ENCODE measurements at regions not wholly inside any gene's neighbourhood (a gene's known extent, or its start where the extent isn't known, plus 50 kb on each side); places are given as distances from the start of the nearest gene placed in this dataset.
"Not testable (repeated sequence)": the region's sequence is repeated elsewhere in the genome, so short reads cannot be mapped to it uniquely, and the experiment has no call there.

DNA sequence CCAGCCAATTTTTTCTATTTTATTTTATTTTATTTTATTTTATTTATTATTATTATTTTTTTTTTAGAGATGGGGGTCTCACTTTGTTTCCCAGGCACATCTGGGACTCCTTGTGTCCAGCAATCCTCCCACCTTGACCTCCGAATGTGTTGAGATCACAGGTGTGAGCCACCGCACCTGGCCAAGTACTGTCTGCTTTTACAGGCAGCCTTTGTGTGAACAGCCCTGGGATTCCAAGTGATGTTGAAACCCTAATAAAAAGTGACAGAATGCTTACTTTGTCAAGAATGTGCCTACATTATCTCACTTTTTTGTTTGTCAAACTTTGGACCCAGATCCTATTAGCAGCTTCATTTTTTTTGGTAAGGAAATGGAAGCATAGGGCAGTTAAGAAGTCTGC is 220.1 kb upstream of the EDNRB start:
- DNase-seq: no peak

DNA sequence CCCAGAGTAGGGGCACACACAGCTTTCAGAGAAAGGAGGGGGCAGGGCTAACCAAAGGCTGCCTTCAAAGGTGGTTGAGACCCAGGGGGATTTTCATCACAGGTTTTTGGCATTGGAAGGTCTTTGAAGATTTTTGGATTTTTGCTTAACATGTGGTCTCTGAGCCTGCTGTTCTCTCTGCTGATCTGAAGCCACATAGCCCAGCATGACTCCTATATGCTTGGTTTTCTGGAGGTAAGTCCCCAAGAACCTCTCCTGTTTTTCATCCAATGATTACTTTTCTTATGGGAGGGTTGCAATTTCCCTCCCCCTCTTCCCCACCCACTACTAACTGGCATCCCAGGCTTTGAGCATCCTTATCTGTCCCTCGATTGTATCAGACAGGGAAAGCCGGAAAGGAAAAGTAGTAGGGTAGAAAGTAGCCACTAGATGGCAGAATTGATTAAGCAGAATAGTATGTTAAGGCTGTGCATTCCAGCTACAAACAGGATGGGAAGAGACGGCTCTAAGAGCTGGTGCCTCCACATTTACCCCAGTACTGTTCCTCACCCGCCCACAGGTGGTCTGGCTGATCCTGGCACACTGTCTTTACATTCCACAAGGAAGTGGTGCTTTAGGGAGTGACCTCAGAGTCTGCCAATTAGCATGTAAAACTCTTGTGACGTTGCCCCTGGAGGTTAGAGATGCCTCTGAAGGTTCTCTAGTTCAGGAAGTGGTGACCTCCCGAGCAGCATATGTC is 218.9 kb upstream of the EDNRB start:
- peak; percentile 81 for DNase-seq

DNA sequence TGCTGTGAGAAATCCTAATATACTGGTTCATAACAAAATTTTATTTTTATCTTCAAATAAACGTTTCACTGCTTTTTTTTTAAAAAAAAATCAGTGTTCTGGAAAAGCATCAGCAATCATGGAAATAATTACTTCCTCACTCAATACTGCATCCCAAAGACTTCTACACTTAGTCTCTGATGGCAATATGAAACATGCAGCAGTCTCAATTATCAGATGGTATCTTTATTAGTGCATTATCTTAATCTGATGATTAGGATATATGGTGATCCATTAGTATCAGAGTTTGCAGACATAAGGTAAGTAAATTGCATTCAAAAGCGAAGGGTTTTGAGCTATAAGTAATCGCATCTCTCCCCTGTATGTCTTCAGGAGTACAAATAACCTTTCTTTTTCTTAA is 218.3 kb upstream of the EDNRB start:
- no peak for DNase-seq

DNA sequence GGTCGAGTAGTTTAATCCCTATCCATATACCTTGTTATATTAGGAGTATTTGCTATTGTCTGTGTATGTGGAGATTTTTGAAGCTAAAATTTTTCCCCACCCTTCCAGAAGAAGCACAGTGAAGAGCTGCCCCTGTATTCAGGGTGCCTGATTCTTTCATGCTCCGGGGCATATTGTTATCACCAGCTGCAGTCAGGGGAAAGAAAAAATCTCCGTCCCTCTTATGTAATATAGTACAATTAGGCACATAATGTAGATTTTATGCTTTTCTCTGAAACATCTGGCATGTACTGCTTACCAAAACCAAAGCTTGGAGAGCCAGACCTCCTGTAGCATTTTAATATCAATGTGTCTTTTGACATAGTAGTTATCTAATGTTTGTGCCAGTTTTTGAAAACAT is 214.9 kb upstream of the EDNRB start:
- peak; percentile 67 for DNase-seq

DNA sequence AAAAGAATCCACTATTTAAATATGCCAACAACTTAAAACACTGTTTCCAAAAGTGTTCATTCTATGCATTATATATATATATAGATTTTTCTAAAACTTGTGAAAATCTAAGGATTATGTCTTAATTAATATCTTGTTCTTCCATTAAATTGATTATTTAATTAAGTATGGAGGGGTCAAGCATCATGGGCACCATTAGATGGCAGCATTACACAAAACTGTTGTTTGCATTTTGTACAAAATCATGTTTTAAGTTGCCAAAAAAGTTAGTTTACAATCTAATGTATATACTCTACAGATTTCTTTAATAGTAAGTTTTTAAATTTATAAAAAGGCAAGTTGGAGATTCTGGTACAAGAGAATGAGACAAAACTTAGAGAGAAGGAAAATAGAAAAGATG is 213.2 kb upstream of the EDNRB start:
- DNase-seq: no peak

DNA sequence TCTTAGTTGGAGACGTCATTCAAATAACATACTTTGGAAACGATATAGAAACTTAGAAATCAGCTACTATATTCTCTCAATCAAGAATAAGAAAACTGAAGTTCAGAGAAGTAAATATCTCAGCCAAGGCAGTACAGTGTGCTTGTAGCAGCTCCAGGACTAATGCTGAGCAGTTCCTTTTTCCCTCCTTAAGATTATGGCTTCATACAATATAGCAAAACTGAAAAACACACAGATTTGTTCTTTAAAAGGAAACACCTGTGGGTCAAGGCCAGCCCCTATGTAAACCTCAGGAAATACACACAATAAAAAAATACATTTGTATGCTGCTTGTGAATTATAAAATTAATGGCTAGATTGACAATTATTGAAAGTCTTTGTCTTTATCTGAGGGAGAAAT is 212.7 kb upstream of the EDNRB start:
- DNase-seq: no peak

DNA sequence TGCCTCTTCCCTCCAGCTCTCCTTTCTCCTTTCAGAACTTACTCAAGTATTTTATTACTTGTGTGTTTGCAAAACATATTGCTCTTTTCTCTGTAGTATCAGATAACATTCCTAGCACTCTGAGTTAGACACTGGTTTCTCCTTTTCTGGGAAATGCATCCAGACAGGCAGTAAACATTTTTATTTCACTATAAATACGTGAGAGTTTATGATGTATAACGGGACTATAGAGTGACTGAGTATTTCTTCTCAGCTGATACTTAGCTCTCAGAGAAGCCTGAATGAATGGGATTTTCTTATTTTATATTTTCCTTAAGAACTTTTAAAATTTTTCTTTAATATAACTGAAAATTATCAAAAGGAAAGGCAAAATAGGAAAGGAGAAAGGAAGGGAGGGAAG is 211.2 kb upstream of the EDNRB start:
- DNase-seq: no peak

DNA sequence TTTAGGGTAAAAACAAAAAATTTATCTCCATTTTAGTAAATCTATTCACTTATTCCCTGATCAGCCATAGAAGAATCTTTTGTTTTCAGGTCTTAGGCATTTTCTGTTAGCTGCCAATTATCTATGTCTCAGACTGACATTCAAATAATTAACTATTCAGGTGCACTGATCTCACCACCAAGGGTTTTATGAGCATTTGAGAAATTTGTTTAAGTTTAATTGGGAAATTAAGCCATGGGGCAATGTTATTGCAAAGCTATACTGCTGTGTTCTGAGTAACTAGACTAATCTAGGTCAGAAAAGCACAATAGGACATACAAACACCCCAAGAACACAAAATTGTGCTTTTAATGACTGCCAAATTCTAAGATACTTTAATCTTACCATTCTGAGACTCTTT is 210.7 kb upstream of the EDNRB start:
- DNase-seq: no peak

DNA sequence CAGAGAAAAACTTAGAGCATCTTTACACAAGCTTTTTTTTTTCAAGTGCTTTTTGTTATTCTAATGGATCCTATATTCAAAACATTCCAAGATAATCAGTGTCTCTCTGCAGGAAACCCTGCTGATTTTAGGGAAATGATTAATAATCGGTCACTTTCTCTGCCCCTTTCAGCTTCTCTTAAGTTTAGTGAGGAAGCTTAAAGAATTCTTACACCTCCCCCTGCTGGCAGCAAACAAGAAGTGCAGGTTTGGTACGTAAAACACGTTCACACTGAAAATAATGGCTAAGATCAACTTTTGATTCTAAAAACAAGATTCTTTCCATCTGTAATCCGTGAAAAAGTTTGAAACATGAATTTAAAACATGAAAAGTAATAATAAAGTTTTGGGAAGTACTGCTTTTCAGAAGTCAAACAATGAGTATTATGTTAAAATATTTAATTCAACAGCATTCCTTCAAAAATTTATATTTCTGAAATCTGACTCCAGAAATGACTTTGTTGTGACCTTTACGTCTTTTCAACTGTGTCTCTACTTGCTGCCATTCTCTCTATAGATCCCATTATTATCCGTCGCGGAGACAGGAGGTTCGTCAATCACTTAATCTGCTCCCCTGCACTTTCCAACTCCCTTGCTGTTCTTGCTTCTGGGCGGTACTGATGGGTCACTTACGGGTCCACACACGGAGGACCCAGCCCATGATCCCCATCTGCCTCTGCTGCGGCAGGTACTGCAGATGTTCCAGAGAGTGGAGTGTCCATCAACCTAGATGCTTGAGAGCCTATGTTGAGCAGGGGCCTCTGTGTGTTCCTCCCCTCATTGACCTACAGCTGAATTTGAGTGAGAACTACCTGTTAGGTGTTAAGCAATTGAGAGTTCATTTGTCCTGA is 203.1 kb upstream of the EDNRB start:
- peak; percentile 88 for DNase-seq

DNA sequence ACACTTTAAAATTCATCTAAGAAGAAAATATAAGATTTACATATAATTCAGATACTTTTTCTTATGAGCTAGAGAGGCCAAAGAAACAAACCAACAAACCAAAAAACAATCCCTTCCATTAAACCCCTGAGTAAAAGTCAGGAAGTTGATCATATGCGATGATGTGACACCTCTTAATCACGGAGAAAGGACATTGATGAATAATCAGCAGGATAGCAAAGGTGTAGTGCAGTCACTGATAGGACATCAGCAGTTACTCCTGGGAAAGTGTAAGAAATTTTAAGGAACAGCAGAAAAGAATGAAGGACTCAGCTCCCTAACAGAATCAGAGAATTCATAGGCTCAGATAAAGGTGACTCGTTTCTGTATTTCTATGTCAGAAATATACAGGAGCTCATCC is 202.4 kb upstream of the EDNRB start:
- no peak for DNase-seq

DNA sequence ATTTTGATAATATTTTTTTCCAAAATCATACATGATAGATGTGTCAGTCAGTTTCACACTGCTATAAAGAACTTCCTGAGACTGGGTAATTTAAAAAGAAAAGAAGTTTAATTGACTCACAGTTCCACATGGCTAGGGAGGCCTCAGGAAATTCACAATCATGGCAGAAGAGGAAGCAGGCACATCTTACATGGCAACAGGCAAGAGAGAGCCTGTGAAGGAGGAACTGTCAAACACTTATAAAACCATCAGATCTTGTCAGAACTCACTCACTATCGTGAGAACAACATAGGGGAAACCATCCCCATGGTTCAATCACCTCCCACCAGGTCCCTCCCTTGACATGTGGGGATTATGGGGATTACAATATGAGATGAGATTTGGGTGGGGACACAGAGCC is 201.5 kb upstream of the EDNRB start:
- not testable (repeated sequence) for DNase-seq

DNA sequence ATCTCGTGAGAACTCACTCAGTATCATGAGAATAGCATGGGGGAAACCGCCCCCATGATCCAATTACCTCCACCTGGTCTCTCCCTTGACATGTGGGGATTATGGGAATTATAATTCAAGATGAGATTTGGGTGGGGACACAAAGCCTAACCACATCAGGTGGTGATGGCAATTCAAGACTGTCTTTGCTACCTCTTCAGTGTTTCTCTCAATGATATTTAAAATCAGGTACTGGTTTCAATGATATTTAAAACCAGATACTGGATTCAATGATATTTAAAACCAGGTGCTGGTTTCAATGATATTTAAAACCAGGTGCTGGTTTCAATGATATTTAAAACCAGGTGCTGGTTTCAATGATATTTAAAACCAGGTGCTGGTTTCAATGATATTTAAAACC is 198.4 kb upstream of the EDNRB start:
- DNase-seq: not testable (repeated sequence)

DNA sequence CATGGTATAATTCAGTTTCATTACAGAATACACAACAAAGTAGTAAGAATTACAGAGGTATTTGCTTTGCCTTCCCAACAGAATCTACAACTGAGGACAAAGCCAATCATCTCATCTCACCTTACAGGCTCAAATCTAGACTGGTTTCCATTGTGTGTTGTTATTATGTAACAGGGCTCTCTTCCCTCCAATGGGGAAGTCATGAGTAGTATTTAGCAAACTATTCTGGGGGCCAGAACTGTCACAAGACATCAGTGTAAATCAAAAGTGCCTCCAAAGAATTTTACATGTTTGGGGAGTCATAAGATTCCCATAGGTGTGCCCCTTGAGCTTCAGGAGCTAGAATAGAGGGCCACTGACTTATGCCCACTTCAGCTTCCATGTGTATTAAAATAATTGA is 187.0 kb upstream of the EDNRB start:
- no peak for DNase-seq

DNA sequence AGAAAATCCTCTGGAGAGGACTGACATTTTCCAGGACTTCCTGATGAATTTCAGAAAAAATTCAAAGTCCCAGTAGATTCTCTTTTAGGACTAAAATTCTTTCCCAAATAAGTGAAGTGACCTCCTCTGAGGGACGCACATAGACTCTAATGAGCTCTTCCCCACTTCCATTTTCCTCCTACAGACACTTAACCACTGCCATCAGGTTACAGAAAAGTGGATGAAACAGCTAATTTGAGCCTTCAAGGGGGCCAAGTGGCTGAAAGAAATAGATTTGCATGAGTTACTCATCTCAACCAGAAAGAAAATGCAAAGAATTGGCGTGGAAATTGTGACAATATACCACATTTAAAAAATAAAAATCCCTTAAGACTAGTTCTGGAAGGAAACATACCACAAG is 185.3 kb upstream of the EDNRB start:
- no peak for DNase-seq

DNA sequence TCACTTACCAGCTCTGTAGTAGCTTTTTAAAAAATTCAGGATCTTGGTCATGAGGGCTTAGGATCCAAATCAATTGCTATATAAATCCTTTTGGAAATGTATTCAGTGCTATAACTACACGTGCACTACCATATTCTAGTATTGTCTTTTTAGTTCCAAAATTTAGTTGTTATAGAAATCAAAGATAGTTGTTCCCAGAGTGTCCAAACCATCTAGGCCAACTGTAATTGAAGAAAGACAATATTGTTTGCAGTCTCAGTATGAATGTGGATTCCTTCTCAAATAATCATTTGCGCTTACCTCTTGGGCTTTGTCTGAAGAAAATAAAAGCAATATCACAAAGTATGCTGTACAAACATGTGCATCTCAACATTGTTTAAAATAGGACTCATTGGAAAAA is 184.1 kb upstream of the EDNRB start:
- no peak for DNase-seq

DNA sequence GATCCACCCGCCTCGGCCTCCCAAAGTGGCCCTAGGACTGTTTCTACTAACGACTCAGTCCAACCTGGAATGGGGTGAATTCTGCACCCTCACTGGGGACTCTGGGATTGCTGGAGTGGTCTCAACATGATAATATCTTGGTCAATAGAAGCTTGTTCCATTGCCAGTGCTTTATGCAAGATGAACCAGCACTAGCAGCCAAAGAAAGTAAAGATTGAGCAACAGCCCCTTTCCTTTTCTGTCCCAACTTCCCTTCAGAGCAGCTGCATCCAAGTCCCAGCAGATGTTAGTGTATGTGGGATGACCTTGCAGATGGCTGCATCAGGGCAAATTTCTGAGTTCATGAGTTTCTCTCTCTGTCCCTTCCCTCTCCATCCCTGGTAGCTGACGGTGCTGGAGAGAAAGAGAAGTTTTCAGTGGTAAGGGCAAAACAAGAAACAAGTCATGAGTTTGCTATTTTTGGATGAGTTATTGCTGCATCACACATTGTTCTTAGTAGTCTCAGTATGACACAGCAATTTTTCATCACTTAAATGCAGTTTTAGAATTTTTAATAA is 183.6 kb upstream of the EDNRB start:
- peak; percentile 27 for DNase-seq

DNA sequence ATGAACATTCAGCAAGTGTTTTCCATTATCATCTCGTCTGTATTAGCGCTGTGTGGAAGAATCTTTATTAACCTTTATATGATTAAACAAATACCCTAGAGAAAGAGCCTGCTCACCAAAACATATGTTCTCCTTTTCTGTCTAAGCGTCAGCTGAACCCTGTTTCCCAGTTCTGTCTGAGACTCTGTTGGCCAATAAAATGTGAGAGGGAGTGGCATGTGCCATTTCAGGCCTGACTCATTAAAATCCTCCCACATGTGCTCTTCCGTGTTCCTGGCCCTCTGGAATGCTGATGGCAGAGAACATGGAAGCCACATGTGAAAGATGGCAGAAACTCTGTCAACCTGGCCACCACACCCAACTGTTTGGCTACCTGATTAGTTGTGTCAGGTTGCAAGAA is 181.9 kb upstream of the EDNRB start:
- DNase-seq: no peak

DNA sequence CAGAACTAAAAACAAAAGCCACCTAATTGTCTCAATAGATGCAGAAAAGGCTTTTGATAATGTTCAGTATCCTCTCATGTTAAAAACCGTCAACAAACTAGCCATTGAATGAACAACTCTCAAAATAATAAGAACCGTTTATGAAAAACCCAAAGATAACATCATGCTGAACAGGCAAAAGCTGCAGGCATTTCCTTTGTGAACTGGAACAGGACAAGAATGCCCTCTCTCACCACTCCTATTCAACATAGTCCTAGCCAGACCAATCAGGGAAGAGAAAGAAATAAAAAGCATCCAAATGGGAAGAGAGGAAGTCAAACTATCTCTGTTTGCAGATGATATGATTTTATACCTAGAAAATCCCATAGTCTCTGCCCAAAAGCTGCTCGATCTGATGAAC is 179.6 kb upstream of the EDNRB start:
- no peak for DNase-seq

DNA sequence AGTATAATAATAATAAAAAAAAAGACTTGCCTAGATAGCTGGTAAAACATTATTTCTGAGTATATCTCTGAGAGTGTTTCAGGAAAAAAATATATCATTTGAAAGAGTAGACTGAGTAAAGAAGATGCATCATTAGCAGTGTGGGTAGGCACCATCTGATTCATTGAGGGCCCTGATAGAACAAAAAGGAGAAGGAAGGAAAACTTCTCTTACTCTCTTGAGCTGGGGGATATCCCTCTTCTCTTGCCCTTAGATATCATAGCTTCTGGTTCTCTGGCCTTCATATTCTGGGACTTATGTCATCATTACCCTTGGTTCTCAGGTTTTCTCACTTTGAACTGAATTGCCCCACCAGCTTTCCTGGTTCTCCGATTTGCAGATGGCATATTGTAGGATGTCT is 177.6 kb upstream of the EDNRB start:
- DNase-seq: no peak

DNA sequence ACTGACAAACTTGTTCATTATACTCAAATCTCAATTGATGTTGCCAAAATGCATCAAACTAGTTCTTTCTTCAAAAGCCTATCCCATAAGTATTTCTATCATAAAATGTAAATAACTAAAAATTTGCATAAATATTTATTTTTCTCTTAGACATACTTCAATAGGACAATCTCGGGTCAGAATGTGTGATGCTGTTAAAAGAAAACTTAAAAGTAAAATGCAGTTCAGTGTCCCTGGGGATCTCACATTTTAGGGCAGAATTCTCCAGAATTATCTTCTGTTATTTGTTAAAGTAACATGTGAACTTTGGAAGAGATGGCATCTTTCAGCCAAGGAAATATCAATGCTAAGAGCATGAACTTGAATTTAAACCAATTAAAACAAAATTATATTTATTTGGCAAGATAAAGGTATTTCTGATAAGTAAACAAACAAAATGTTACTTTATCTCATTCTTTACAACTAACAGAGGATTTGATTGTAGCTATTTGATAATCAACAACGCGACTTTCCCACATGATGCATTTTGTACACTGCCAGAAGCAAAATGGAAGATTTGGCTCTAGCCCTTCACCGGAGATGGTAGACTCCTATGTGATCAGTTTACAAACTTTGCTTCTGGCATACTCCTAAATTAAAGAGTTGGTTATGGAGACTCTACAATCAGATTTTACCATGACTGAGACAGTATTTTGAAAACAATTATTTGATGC is 169.5 kb upstream of the EDNRB start:
- no peak for DNase-seq

DNA sequence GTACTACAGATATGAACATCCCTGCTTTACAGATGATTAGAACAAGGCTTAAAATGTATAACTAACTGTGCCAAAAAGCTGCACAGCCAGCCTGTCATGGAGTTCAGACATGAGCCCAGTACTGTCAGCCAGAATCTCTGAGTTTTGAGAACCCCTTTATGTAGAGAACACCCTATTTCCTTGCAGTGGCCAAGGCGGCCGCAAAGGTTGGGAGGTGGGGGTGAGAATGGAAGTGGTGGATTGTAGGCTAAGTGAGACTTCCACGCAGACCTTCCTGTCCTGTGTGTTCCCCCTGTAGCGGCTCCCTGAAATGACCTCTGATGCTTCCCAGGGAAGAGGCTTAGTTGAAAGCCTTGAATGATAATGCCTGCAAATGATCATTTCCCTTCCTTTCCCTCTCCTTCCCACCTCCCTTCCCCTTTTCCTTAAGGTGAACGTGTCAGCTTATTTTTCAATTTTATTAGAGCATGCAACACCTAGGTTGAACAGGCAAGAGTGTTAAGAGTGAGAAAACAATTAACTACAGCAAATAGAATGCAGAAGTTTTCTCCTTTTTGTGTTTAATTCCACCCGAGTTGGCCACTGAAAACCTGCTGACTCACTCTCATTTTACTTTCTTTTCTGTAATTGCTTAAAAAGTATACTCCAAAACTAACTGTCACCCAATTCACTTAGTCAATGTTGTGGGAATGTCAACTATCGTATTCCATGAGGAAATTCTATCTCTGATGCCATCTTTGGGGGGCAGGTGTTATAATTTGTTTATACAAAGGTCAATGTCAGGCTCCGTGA is 167.0 kb upstream of the EDNRB start:
- no peak for DNase-seq

DNA sequence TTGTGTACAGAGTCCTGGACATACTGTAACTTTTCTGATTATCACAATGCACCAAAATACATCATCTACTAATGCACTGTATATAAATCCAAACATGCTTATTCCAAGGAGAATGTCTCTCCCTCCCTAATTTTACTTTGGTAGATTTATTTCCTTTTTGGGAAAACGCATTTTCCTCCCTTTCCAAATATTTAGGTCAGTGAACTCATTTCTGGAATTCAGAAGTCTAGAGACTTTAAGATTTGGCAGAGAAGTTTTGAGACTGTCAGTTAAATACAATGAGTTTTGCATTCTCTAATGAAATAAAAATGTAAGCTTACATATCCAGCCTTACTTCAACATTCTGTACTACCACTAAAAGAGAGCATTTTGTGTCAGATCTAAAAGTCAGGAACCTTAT is 165.8 kb upstream of the EDNRB start:
- DNase-seq: no peak
